GM13976 (cell line): ENCODE measurements at regions not wholly inside any gene's neighbourhood (a gene's known extent, or its start where the extent isn't known, plus 50 kb on each side); places are given as distances from the start of the nearest gene placed in this dataset.

Source experiments
- DNase-seq: peaks from one replicate; pipeline ENCODE4 v3.0.0; 2012; ENCODE audit warnings: low spot score
- in situ Hi-C: fragments of 300-500 bp; cut with MboI; formaldehyde crosslinking; loops from one replicate; pipeline ENCODE4 v1.12.0; 2022; ENCODE audit warnings: low sequenced_read_pairs, mixed read lengths, inconsistent platforms; ENCODE audit not compliant: unreplicated experiment
- TF ChIP-seq, protein P1 (sequence below): IDR thresholded peaks from 2 replicates; pipeline ENCODE4 v1.5.1; 2012; ENCODE audit warnings: borderline replicate concordance, mild to moderate bottlenecking; ENCODE audit not compliant: insufficient read depth; ENCODE audit errors: extremely low read depth, missing control alignments, control extremely low read depth

DNA sequence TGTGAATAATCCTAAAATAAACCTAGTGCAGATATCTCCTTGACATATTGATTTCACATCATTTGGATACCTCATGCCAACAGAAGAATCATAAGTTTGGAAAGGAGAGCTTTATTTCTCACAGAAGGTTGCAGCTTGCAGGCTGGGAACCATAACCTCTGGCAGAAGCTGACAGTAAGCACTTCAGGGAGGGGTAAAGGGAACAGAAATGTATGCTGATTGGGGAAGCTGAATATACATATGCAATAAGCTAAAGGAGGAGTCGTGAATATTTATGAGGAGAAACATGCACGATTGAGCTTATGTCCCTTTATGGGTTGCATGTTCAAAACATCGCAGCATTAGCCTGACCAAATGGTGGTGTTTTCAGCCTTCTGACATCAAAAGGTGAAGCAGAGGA is 814.5 kb downstream of the TBC1D22A start:
- in situ Hi-C loops: no loop called here
- DNase-seq: no peak
- TF ChIP-seq, protein P1, sequence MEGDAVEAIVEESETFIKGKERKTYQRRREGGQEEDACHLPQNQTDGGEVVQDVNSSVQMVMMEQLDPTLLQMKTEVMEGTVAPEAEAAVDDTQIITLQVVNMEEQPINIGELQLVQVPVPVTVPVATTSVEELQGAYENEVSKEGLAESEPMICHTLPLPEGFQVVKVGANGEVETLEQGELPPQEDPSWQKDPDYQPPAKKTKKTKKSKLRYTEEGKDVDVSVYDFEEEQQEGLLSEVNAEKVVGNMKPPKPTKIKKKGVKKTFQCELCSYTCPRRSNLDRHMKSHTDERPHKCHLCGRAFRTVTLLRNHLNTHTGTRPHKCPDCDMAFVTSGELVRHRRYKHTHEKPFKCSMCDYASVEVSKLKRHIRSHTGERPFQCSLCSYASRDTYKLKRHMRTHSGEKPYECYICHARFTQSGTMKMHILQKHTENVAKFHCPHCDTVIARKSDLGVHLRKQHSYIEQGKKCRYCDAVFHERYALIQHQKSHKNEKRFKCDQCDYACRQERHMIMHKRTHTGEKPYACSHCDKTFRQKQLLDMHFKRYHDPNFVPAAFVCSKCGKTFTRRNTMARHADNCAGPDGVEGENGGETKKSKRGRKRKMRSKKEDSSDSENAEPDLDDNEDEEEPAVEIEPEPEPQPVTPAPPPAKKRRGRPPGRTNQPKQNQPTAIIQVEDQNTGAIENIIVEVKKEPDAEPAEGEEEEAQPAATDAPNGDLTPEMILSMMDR: no peak

- in situ Hi-C loops: no loop called here
- TF ChIP-seq, protein P1: no peak
- no peak for DNase-seq
Measured at GRCh38 chr22:47575291-47575690, 812.8 kb downstream of the TBC1D22A start.

GRCh38 chr22:47574556-47574955 is 812.1 kb downstream of the TBC1D22A start:
- TF ChIP-seq, protein P1: no peak
- in situ Hi-C loops: no loop called here

DNA sequence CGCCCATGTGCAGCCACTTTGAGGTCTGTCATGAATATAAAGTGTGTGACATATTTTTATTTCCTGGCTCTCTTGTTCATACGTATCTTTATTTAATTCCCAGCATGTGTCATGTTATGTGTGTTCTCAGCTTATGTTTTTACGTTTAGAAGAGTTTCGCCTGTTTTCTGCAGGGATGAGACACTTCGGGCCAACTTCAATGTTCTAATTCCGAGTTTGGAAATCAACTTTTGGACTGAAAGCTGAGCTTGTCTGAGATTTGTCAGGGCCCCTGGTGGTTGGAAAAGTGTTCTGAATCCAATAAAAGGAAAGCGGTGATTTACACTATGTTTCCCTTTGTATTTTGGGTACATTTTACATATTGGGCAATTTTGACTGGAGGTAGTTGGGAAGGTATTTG is 810.7 kb downstream of the TBC1D22A start:
- in situ Hi-C loops: no loop called here
- TF ChIP-seq, protein P1: no peak
- DNase-seq: no peak

More at GRCh38 chr22:47574556-47574955, 812.1 kb downstream of the TBC1D22A start:
- no peak for DNase-seq

- DNase-seq: no peak
- in situ Hi-C loops: no loop called here
- TF ChIP-seq, protein P1: no peak
Measured at GRCh38 chr22:47572443-47572842, 810.0 kb downstream of the TBC1D22A start.

GRCh38 chr22:47571616-47572015 is 809.2 kb downstream of the TBC1D22A start:
- DNase-seq: no peak
- in situ Hi-C loops: no loop called here
- TF ChIP-seq, protein P1: no peak

DNA sequence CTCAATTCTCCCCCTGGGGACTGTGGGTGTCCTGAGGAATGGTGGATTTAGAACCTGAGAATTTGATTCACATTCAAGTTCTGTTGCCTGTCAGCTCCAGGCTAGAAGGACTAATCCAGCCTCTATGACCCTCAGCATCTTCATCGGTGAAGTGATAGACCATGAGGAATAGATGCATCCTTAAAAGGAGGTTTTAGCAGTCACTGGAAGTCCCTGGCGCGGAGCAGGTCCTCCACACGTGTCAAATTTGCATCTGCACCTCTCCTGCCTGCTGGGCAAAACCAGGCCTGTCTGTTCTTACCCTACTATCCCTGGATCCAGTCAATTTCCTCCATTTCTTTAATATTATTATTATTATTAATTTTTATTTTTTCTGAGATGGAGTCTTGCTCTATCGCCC is 808.4 kb downstream of the TBC1D22A start:
- TF ChIP-seq, protein P1: no peak
- no peak for DNase-seq
- in situ Hi-C loops: no loop called here
